ENCODE measurements at regions not wholly inside any gene's neighbourhood (a gene's known extent, or its start where the extent isn't known, plus 50 kb on each side); places are given as distances from the start of the nearest gene placed in this dataset.

GRCh38 chr17:70313086-70313852 lies 143.9 kb downstream of the KCNJ2 start:
- whole genome bisulfite sequencing = 69% methylated on average over 11 of the region's 11 CpGs
- Histone ChIP-seq H3K9me3 (no peaks in the 10 kb centered on the region), H3K27me3 (replicated peaks; ENCODE audit: insufficient read depth) (no peaks in the 10 kb centered on the region), H3K4me1 (replicated peaks) (no peaks in the 10 kb centered on the region), H3K36me3 (no peaks in the 10 kb centered on the region), H3K4me3 (no peak overlapping the region), H3K27ac (no peak overlapping the region)
- intact Hi-C loops (cut with DNase I) = no loop called here
- no peak for DNase-seq (ENCODE audit: low spot score)
- TF ChIP-seq POLR2AphosphoS5 (IDR thresholded peaks at IDR 0.05) (no peak), POLR2A (IDR thresholded peaks at IDR 0.05) (no peak)
- TF ChIP-seq, protein P1, sequence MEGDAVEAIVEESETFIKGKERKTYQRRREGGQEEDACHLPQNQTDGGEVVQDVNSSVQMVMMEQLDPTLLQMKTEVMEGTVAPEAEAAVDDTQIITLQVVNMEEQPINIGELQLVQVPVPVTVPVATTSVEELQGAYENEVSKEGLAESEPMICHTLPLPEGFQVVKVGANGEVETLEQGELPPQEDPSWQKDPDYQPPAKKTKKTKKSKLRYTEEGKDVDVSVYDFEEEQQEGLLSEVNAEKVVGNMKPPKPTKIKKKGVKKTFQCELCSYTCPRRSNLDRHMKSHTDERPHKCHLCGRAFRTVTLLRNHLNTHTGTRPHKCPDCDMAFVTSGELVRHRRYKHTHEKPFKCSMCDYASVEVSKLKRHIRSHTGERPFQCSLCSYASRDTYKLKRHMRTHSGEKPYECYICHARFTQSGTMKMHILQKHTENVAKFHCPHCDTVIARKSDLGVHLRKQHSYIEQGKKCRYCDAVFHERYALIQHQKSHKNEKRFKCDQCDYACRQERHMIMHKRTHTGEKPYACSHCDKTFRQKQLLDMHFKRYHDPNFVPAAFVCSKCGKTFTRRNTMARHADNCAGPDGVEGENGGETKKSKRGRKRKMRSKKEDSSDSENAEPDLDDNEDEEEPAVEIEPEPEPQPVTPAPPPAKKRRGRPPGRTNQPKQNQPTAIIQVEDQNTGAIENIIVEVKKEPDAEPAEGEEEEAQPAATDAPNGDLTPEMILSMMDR (IDR thresholded peaks at IDR 0.05) = no peak

DNA sequence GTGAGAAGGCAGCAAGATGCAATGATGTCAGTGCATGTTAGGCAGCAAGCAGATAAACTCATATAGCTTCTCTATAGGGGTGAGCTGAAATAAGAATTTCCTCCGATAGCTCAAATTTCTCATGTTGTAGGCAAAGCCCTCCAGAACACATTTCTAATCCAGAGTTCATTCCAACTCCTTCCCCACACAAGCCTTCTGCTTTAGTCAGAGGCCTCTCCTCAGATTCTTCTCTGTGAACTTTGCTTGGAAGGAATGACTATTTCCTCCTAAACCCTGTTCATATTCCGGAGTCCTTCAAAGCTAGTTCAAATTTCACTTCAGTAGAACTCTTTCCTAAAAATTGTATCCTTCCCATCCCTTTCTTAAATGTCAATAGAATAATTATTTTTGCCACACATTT lies 144.8 kb downstream of the KCNJ2 start:
- no peak for DNase-seq (ENCODE audit: low spot score)
- H3K4me3 ChIP-seq = no peak overlapping the region
- WGBS = 96% methylated on average over 2 of the region's 2 CpGs
- TF ChIP-seq, protein P1 (IDR thresholded peaks at IDR 0.05) = no peak
- no peak for TF ChIP-seq POLR2AphosphoS5 (IDR thresholded peaks at IDR 0.05)
- no peak for TF ChIP-seq POLR2A (IDR thresholded peaks at IDR 0.05)
- H3K36me3 ChIP-seq = no peaks in the 10 kb centered on the region
- no peaks in the 10 kb centered on the region for H3K4me1 ChIP-seq (replicated peaks)
- H3K9me3 ChIP-seq = no peaks in the 10 kb centered on the region
- intact Hi-C loops (cut with DNase I) = no loop called here
- H3K27me3 ChIP-seq (replicated peaks; ENCODE audit: insufficient read depth) = no peaks in the 10 kb centered on the region
- H3K27ac ChIP-seq = no peak overlapping the region

- TF ChIP-seq POLR2AphosphoS5 (IDR thresholded peaks at IDR 0.05) (no peak), POLR2A (IDR thresholded peaks at IDR 0.05) (no peak)
- TF ChIP-seq, protein P1 (IDR thresholded peaks at IDR 0.05) = no peak
- Histone ChIP-seq H3K27me3 (replicated peaks; ENCODE audit: insufficient read depth) (no peaks in the 10 kb centered on the region), H3K36me3 (no peaks in the 10 kb centered on the region), H3K9me3 (no peaks in the 10 kb centered on the region), H3K4me1 (replicated peaks) (no peaks in the 10 kb centered on the region), H3K27ac (no peak overlapping the region), H3K4me3 (no peak overlapping the region)
- intact Hi-C loops (cut with DNase I) = no loop called here
- DNase-seq (ENCODE audit: low spot score) = no peak
- WGBS = 91% methylated on average over 6 of the region's 6 CpGs
Observed at GRCh38 chr17:70314506-70314905, 145.2 kb downstream of the KCNJ2 start.

DNA sequence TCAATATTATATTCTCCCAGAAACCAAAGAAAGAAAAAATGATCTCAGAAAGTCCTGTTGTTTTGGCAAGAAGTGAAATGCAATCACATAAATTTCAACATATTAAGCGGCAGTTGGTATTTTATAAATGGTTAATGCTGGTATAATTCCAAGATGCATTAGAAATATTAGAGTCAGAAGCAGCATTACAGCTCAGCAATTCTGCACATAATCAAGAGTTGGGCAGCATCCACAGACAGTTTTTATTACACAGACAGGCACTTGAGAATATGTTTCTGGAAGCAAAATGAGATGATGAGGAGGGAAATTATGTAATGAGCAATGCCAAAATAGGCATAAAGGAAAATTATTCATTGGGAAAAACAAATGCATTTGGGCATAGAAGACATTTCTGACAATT lies 148.1 kb downstream of the KCNJ2 start:
- no peak for DNase-seq (ENCODE audit: low spot score)
- 57% methylated on average over 1 of the region's 1 CpG for whole genome bisulfite sequencing
- no peaks in the 10 kb centered on the region for H3K27me3 ChIP-seq (replicated peaks; ENCODE audit: insufficient read depth)
- TF ChIP-seq, protein P1 (IDR thresholded peaks at IDR 0.05) = no peak
- TF ChIP-seq POLR2A (IDR thresholded peaks at IDR 0.05) (no peak), POLR2AphosphoS5 (IDR thresholded peaks at IDR 0.05) (no peak)
- no peaks in the 10 kb centered on the region for H3K9me3 ChIP-seq
- no peaks in the 10 kb centered on the region for H3K4me1 ChIP-seq (replicated peaks)
- intact Hi-C loops (cut with DNase I) = no loop called here
- no peak overlapping the region for H3K27ac ChIP-seq
- no peak overlapping the region for H3K4me3 ChIP-seq
- no peaks in the 10 kb centered on the region for H3K36me3 ChIP-seq

GRCh38 chr17:70318051-70318450 lies 148.7 kb downstream of the KCNJ2 start:
- no peak for DNase-seq (ENCODE audit: low spot score)
- intact Hi-C loops (cut with DNase I) = no loop called here
- no peak for TF ChIP-seq POLR2A (IDR thresholded peaks at IDR 0.05)
- TF ChIP-seq POLR2AphosphoS5 (IDR thresholded peaks at IDR 0.05) = no peak
- TF ChIP-seq, protein P1 (IDR thresholded peaks at IDR 0.05) = no peak
- Histone ChIP-seq H3K9me3 (no peaks in the 10 kb centered on the region), H3K27me3 (replicated peaks; ENCODE audit: insufficient read depth) (no peaks in the 10 kb centered on the region), H3K4me3 (no peak overlapping the region), H3K36me3 (no peaks in the 10 kb centered on the region), H3K27ac (no peak overlapping the region), H3K4me1 (replicated peaks) (no peaks in the 10 kb centered on the region)
- WGBS = 82% methylated on average over 3 of the region's 3 CpGs
